ELF-1 (cell line): ENCODE measurements at regions not wholly inside any gene's neighbourhood (a gene's known extent, or its start where the extent isn't known, plus 50 kb on each side); places are given as distances from the start of the nearest gene placed in this dataset.

Experiments used
- DNase-seq: peaks from one replicate; pipeline ENCODE4 v3.0.0-alpha.2; 2016; ENCODE audit warnings: low read depth, low spot score

GRCh38 chr7:84548366-84549365 is 354.1 kb upstream of the SEMA3A start:
- no peak for DNase-seq

GRCh38 chr7:84547331-84547730 is 352.7 kb upstream of the SEMA3A start:
- DNase-seq: no peak

- no peak for DNase-seq
Measured at GRCh38 chr7:84546403-84546802, 351.8 kb upstream of the SEMA3A start.

- DNase-seq: no peak
Measured at GRCh38 chr7:84538268-84538667, 343.7 kb upstream of the SEMA3A start.

GRCh38 chr7:84536271-84536870 is 341.8 kb upstream of the SEMA3A start:
- no peak for DNase-seq

GRCh38 chr7:84535580-84536270 is 341.1 kb upstream of the SEMA3A start:
- DNase-seq: no peak

GRCh38 chr7:84533182-84533581 is 338.6 kb upstream of the SEMA3A start:
- DNase-seq: no peak

GRCh38 chr7:84532196-84532595 is 337.6 kb upstream of the SEMA3A start:
- no peak for DNase-seq

- DNase-seq: no peak
Measured at GRCh38 chr7:84529480-84530205, 335.1 kb upstream of the SEMA3A start.

GRCh38 chr7:84528756-84529479 is 334.3 kb upstream of the SEMA3A start:
- no peak for DNase-seq

GRCh38 chr7:84524714-84525694 is 330.4 kb upstream of the SEMA3A start:
- no peak for DNase-seq

- DNase-seq: no peak
Measured at GRCh38 chr7:84513061-84513460, 318.5 kb upstream of the SEMA3A start.

- no peak for DNase-seq
Measured at GRCh38 chr7:84512055-84512454, 317.5 kb upstream of the SEMA3A start.

GRCh38 chr7:84510505-84510904 is 315.9 kb upstream of the SEMA3A start:
- no peak for DNase-seq

- no peak for DNase-seq
Measured at GRCh38 chr7:84509522-84509921, 314.9 kb upstream of the SEMA3A start.

- no peak for DNase-seq
Measured at GRCh38 chr7:84508606-84509005, 314.0 kb upstream of the SEMA3A start.

- DNase-seq: no peak
Measured at GRCh38 chr7:84507529-84507928, 312.9 kb upstream of the SEMA3A start.

GRCh38 chr7:84506151-84506550 is 311.6 kb upstream of the SEMA3A start:
- DNase-seq: no peak

- DNase-seq: no peak
Measured at GRCh38 chr7:84502239-84502638, 307.6 kb upstream of the SEMA3A start.

- no peak for DNase-seq
Measured at GRCh38 chr7:84497873-84498272, 303.3 kb upstream of the SEMA3A start.
